ENCODE measurements at regions not wholly inside any gene's neighbourhood (a gene's known extent, or its start where the extent isn't known, plus 50 kb on each side); places are given as distances from the start of the nearest gene placed in this dataset.

DNA sequence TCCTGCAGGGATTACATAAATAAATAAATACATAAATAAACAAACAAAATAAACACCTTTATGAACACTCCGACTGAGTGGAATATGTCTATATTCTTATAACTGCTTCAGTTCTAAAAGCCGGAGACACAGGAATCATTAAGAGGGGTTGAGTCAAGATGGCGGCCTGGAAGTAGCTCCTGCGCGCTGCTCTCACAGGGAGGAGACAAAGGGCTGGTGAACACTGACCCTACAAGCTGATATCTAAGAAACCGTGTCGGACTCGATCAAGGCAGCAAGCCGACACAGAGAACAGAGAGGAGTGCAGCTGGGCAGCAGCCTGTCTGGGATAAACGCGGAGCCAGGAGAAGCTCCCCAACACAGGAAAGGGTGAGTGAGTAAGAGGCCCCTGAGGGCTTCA is 1098.6 kb upstream of the NCAM2 start:
- Histone ChIP-seq H3K27me3 (no peaks in the 10 kb centered on the region), H3K27ac (no peak overlapping the region), H3K4me1 (no peaks in the 10 kb centered on the region), H3K9me3 (peaks cover 0 to 9% (median 0%) of the 10 kb centered on the region in 4 donors), H3K36me3 (no peaks in the 10 kb centered on the region), H3K4me3 (no peak overlapping the region)
- DNase-seq (no peak), ATAC-seq (ENCODE audit: low FRiP score in 2 of 2) (no peak)
- 94 to 96% methylated on average over 11 of the region's 11 CpGs for WGBS, 2 donors
- TF ChIP-seq, protein P1, sequence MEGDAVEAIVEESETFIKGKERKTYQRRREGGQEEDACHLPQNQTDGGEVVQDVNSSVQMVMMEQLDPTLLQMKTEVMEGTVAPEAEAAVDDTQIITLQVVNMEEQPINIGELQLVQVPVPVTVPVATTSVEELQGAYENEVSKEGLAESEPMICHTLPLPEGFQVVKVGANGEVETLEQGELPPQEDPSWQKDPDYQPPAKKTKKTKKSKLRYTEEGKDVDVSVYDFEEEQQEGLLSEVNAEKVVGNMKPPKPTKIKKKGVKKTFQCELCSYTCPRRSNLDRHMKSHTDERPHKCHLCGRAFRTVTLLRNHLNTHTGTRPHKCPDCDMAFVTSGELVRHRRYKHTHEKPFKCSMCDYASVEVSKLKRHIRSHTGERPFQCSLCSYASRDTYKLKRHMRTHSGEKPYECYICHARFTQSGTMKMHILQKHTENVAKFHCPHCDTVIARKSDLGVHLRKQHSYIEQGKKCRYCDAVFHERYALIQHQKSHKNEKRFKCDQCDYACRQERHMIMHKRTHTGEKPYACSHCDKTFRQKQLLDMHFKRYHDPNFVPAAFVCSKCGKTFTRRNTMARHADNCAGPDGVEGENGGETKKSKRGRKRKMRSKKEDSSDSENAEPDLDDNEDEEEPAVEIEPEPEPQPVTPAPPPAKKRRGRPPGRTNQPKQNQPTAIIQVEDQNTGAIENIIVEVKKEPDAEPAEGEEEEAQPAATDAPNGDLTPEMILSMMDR (IDR thresholded peaks at IDR 0.05): no peak
- TF ChIP-seq EP300 (IDR thresholded peaks at IDR 0.05): no peak
- TF ChIP-seq POLR2A (IDR thresholded peaks at IDR 0.05): no peak
- no peak for TF ChIP-seq POLR2AphosphoS5 (IDR thresholded peaks at IDR 0.05)

DNA sequence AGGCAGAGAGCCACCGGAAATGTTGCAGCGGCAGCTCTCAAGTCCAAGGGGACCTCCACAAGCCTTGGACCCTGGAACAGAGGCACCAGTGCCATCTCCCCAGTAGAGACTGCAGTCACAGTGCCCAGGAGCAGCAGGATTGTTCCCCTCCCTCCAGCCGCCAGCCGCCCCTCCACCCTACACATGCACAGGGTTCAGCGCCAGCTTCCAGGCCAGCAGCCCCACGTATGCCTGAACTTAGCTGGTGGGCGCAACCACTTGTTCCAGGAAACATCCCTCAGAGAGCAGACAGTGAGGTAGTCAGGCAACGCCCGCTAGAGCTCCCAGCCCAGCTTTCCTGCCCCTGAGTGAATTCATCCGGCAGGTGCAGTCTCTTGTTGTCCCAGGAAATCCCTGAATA is 1098.1 kb upstream of the NCAM2 start:
- no peaks in the 10 kb centered on the region for H3K4me1 ChIP-seq
- DNase-seq (peak in 1 of 2 donors; percentile 33), ATAC-seq (ENCODE audit: low FRiP score in 2 of 2) (no peak)
- TF ChIP-seq, protein P1 (IDR thresholded peaks at IDR 0.05): no peak
- TF ChIP-seq POLR2AphosphoS5 (IDR thresholded peaks at IDR 0.05) (no peak), POLR2A (IDR thresholded peaks at IDR 0.05) (no peak), EP300 (IDR thresholded peaks at IDR 0.05) (no peak)
- peaks cover 0 to 9% (median 0%) of the 10 kb centered on the region in 4 donors for H3K9me3 ChIP-seq
- 92 to 100% methylated on average over 1 to 8 of the region's 10 CpGs for WGBS, 2 donors
- H3K36me3 ChIP-seq: no peaks in the 10 kb centered on the region
- H3K4me3 ChIP-seq: no peak overlapping the region
- H3K27ac ChIP-seq: no peak overlapping the region
- no peaks in the 10 kb centered on the region for H3K27me3 ChIP-seq

DNA sequence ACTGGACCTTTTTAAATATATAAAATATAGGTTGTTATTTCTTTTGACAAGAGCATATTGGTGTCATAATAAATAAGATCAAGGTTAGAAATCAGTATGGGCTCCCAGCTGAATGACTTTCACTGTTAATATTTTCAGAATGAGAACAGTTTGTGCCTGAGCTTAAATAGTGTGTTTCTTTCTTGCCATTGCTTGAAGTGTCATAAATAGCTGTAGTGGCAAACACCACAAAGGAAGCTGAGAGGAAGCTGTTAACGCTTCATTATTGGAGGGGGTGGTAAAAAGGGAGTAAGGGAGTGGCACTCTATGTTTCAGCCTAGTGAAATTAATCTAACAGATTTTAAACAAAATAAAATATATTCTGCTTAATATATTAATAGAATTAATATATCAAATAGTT is 1089.8 kb upstream of the NCAM2 start:
- Histone ChIP-seq H3K27me3 (no peaks in the 10 kb centered on the region), H3K36me3 (no peaks in the 10 kb centered on the region), H3K4me1 (no peaks in the 10 kb centered on the region), H3K4me3 (no peak overlapping the region), H3K27ac (no peak overlapping the region), H3K9me3 (no peaks in the 10 kb centered on the region)
- no peak for DNase-seq
- 30 to 32% methylated on average over 1 of the region's 1 CpG for WGBS, 2 donors
- no peak for ATAC-seq (ENCODE audit: low FRiP score in 2 of 2)
- TF ChIP-seq, protein P1 (IDR thresholded peaks at IDR 0.05): no peak
- TF ChIP-seq POLR2AphosphoS5 (IDR thresholded peaks at IDR 0.05): no peak
- TF ChIP-seq POLR2A (IDR thresholded peaks at IDR 0.05): no peak
- TF ChIP-seq EP300 (IDR thresholded peaks at IDR 0.05): no peak

DNA sequence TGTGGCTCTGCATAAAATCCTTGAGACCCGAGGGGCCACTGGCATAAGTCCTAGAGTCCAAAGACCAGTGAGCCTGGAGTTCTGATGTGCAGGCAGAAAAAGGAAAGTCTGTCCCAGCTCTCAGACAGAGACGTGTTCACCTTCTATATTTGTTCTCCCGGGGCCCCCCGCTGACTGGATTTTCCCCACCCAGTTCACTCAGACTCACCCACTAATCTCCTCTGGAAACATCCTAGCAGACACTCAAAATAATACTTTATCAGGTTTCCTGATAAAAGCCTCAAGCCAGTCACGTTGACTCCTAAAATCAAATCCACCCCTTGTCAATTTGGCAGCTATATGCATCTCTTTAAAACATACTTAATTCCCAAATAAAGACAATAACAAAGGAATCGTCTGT is 1084.2 kb upstream of the NCAM2 start:
- Histone ChIP-seq H3K27ac (no peak overlapping the region), H3K27me3 (no peaks in the 10 kb centered on the region), H3K9me3 (no peaks in the 10 kb centered on the region), H3K4me1 (no peaks in the 10 kb centered on the region), H3K4me3 (no peak overlapping the region), H3K36me3 (no peaks in the 10 kb centered on the region)
- ATAC-seq (ENCODE audit: low FRiP score in 2 of 2) (no peak), DNase-seq (no peak)
- no peak for TF ChIP-seq POLR2AphosphoS5 (IDR thresholded peaks at IDR 0.05)
- TF ChIP-seq, protein P1 (IDR thresholded peaks at IDR 0.05): no peak
- TF ChIP-seq POLR2A (IDR thresholded peaks at IDR 0.05): no peak
- no peak for TF ChIP-seq EP300 (IDR thresholded peaks at IDR 0.05)
- WGBS, 2 donors: 69 to 78% methylated on average over 6 of the region's 6 CpGs

DNA sequence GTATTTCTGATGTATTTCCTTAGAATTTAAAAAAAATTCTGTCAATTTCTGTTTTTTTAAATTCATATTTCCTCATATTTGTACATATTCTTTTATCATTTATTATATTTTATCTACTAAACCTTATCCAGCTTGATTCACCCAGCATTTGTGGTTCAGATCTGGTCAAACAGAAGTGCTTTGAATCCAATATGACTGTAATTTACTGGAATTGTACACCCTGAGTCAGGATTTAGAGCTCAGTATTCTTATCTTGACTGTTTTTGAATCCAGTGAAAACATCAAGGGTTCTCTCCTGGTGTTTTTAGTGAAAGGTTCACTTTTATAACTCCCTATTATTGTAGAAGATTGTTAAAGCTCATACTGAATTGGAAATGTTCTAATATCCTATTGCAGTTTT is 1077.0 kb upstream of the NCAM2 start:
- no peaks in the 10 kb centered on the region for H3K4me1 ChIP-seq
- no peaks in the 10 kb centered on the region for H3K9me3 ChIP-seq
- no peak for DNase-seq
- H3K27ac ChIP-seq: no peak overlapping the region
- no peak overlapping the region for H3K4me3 ChIP-seq
- no peak for ATAC-seq (ENCODE audit: low FRiP score in 2 of 2)
- TF ChIP-seq EP300 (IDR thresholded peaks at IDR 0.05) (no peak), POLR2A (IDR thresholded peaks at IDR 0.05) (no peak), POLR2AphosphoS5 (IDR thresholded peaks at IDR 0.05) (no peak)
- TF ChIP-seq, protein P1 (IDR thresholded peaks at IDR 0.05): no peak
- H3K27me3 ChIP-seq: no peaks in the 10 kb centered on the region
- no peaks in the 10 kb centered on the region for H3K36me3 ChIP-seq
